HFF-Myc (cell line): ENCODE measurements at regions not wholly inside any gene's neighbourhood (a gene's known extent, or its start where the extent isn't known, plus 50 kb on each side); places are given as distances from the start of the nearest gene placed in this dataset.

Experiments used
- DNase-seq: peaks from one replicate; pipeline ENCODE4 v3.0.0-alpha.2; 2011; ENCODE audit warnings: low read depth; ENCODE audit errors: extremely low read depth
- H3K4me3 ChIP-seq: replicated peaks from 2 replicates; pipeline ENCODE4 v1.5.1; 2011; ENCODE audit warnings: low read depth, mild to moderate bottlenecking, control low read depth, low read length
- TF ChIP-seq, protein P1 (sequence below): IDR thresholded peaks from 2 replicates; pipeline ENCODE4 v1.5.1; 2012; ENCODE audit warnings: mild to moderate bottlenecking, low read depth, low read length, control low read depth; ENCODE audit errors: missing control alignments

DNA sequence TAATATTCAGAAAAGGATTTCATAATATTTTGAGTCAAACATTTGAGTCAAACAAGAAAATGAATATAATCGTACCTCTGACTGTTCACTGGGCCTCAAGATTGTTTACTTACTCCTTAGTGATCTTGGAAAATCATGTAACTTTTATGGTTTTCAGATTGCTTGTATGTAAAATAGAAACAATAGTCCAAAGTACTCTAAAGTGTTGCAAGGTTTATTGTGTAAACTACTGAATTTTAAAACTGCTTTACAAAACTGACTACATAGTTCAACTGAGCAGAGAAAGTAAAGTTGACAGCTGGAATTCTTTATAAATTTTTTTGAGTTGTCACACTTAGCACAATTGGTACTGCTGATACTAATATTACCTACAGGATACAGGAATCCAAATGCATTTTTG, 931.0 kb downstream of the NCAM2 start:
- TF ChIP-seq, protein P1, sequence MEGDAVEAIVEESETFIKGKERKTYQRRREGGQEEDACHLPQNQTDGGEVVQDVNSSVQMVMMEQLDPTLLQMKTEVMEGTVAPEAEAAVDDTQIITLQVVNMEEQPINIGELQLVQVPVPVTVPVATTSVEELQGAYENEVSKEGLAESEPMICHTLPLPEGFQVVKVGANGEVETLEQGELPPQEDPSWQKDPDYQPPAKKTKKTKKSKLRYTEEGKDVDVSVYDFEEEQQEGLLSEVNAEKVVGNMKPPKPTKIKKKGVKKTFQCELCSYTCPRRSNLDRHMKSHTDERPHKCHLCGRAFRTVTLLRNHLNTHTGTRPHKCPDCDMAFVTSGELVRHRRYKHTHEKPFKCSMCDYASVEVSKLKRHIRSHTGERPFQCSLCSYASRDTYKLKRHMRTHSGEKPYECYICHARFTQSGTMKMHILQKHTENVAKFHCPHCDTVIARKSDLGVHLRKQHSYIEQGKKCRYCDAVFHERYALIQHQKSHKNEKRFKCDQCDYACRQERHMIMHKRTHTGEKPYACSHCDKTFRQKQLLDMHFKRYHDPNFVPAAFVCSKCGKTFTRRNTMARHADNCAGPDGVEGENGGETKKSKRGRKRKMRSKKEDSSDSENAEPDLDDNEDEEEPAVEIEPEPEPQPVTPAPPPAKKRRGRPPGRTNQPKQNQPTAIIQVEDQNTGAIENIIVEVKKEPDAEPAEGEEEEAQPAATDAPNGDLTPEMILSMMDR = no peak
- H3K4me3 ChIP-seq = no peak overlapping the region
- DNase-seq = no peak

DNA sequence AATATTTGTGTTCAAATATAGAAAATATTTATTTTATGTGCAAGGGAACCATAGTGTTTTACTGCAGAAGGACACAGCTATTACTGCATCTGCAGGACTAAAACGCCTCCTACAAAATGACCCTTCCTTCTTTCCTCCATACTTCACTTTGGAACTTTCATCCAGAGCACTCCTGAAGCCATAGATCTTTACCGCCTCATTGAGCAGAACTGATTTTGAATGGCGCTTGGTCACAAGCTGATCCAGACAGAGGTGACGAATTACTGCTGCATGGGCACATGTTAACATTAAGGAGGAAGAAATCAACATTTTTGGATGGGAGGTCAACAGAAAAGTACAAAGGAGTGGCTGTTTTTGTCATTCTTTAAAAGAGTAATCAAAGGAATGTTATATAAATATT, 931.6 kb downstream of the NCAM2 start:
- DNase-seq = no peak
- TF ChIP-seq, protein P1 = no peak

DNA sequence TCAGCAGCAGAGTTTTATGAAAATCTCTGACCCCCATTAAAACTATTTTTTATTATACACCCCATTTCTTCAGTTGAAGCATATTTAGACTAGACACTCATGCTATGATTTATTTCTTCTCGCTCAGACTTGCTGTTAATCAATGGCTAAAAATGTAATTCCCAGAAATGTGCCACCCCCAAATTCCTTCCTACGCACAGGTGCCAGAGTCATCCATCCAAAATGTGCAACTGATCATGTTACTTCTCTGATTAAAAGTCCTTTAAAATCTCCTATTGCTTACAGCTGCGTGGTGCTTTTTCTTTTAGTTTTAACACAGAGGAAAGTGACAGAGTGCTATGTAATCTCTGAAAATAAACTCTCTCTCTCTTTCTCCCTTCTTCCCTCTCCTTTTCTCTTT, 954.4 kb downstream of the NCAM2 start:
- DNase-seq = no peak
- TF ChIP-seq, protein P1 = no peak
- no peak overlapping the region for H3K4me3 ChIP-seq

More for the DNA sequence above, 931.6 kb downstream of the NCAM2 start:
- H3K4me3 ChIP-seq = no peak overlapping the region

DNA sequence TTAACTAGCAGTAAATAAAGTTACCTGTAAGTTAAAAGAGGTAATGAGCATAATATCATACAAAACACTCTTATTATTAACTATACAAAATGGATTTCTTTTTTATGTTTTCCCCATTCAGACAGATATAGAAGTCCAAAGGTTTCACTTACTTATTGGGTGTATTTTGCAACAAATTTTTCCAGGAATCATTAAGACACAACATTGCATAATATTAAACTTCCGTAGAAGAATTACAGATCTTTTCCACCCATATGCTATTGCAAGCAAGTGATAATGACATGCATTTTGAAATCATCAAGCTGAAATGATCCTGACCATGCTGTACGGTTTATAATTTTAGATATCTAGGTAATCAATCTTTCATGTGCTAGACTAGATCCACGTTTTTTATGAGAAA, 957.0 kb downstream of the NCAM2 start:
- TF ChIP-seq, protein P1 = no peak
- H3K4me3 ChIP-seq = no peak overlapping the region
- DNase-seq = no peak

DNA sequence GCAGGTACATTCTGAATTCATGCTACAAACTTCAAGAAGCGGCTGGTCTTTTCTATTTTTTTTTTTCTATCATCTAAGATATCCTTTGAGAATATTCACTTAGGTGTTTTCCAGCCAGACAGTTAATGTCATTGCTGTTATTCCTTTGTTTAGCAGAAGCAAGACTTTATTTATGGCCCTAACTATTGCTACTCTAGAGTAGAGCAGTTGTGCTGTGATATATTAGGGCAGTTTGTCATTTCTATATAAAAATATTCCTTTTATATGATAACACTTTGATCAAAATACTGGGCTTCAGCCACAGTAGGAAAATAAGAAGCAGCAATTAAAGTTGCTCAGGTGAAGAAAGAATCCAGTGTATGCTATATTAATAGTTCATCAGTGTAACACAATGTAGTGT, 959.3 kb downstream of the NCAM2 start:
- TF ChIP-seq, protein P1 = no peak
- H3K4me3 ChIP-seq = no peak overlapping the region
- DNase-seq = no peak

DNA sequence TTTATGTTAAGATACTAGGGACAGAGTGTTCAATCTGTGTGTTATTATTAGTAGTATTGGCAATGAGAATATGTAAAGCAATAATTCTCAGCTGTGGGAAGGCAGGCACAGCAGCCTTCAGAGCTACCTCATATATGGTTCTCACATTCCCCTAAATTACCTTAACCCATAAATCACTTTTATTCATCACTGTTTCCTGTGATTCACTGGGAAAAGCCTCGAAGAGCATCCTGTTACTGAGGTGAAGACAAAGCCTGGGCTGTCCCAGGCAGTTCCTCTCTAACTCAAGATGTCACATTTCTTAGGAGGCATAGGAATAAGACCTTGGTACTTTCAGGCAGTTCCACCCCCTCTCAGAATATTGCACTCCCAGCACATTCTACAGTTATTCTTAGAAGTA, 965.7 kb downstream of the NCAM2 start:
- H3K4me3 ChIP-seq = no peak overlapping the region
- TF ChIP-seq, protein P1 = no peak
- DNase-seq = no peak

DNA sequence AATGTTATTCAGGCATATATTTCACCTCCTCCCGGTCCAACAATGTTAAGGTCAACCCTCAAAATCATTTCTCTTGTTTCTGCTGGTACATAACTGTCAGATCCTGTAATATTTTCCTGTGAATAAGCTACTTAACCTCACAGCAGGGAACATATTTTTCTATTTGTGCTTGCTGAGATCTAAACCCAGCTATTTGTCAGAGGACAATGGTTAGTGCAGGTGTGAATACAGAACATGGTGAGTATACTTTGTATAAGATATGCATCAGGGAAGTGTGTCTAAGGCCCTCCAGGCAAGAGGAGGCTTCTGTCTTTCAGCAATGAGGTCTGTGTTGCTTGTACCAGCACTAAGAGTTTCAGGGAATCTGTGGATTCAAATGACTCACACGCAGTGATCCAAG, 970.6 kb downstream of the NCAM2 start:
- H3K4me3 ChIP-seq = no peak overlapping the region
- TF ChIP-seq, protein P1 = no peak
- DNase-seq = no peak
